ENCODE measurements at regions not wholly inside any gene's neighbourhood (a gene's known extent, or its start where the extent isn't known, plus 50 kb on each side); places are given as distances from the start of the nearest gene placed in this dataset.
"Not testable (repeated sequence)": the region's sequence is repeated elsewhere in the genome, so short reads cannot be mapped to it uniquely, and the experiment has no call there.

GRCh38 chr3:25897019-25897418 is 107.1 kb downstream of the OXSM start:
- no peak for DNase-seq

- no peak for DNase-seq
Measured at GRCh38 chr3:25899352-25900101, 109.6 kb downstream of the OXSM start.

GRCh38 chr3:25900161-25900560 is 110.3 kb downstream of the OXSM start:
- DNase-seq, result no peak

- DNase-seq, result no peak
Measured at GRCh38 chr3:25901796-25902195, 111.9 kb downstream of the OXSM start.

- DNase-seq, result no peak
Measured at GRCh38 chr3:25902586-25902985, 112.7 kb downstream of the OXSM start.

- DNase-seq, result no peak
Measured at GRCh38 chr3:25903371-25904129, 113.7 kb downstream of the OXSM start.

- no peak for DNase-seq
Measured at GRCh38 chr3:25904206-25904605, 114.3 kb downstream of the OXSM start.

GRCh38 chr3:25906132-25906906 is 116.4 kb downstream of the OXSM start:
- DNase-seq, result no peak

GRCh38 chr3:25907081-25907480 is 117.2 kb downstream of the OXSM start:
- DNase-seq, result no peak

- DNase-seq, result no peak
Measured at GRCh38 chr3:25910105-25910504, 120.2 kb downstream of the OXSM start.

GRCh38 chr3:25910997-25911396 is 121.1 kb downstream of the OXSM start:
- peak; percentile 19 for DNase-seq

- peak; percentile 5 for DNase-seq
Measured at GRCh38 chr3:25911525-25912295, 121.8 kb downstream of the OXSM start.

GRCh38 chr3:25913179-25913578 is 123.3 kb downstream of the OXSM start:
- DNase-seq, result no peak

GRCh38 chr3:25915673-25916072 is 125.8 kb downstream of the OXSM start:
- DNase-seq, result no peak

- DNase-seq, result no peak
Measured at GRCh38 chr3:25916321-25916720, 126.4 kb downstream of the OXSM start.

- not testable (repeated sequence) for DNase-seq
Measured at GRCh38 chr3:25931967-25932366, 142.1 kb downstream of the OXSM start.

- DNase-seq, result no peak
Measured at GRCh38 chr3:25938566-25939325, 148.9 kb downstream of the OXSM start.

- no peak for DNase-seq
Measured at GRCh38 chr3:25940935-25941334, 151.0 kb downstream of the OXSM start.

- no peak for DNase-seq
Measured at GRCh38 chr3:25944329-25944728, 154.4 kb downstream of the OXSM start.

- no peak for DNase-seq
Measured at GRCh38 chr3:25945366-25945765, 155.5 kb downstream of the OXSM start.

GRCh38 chr3:25945836-25946235 is 155.9 kb downstream of the OXSM start:
- no peak for DNase-seq

- no peak for DNase-seq
Measured at GRCh38 chr3:25952133-25952532, 162.2 kb downstream of the OXSM start.
